Heart left ventricle (tissue), 16 donors: ENCODE measurements at regions not wholly inside any gene's neighbourhood (a gene's known extent, or its start where the extent isn't known, plus 50 kb on each side); places are given as distances from the start of the nearest gene placed in this dataset.

Experiments used
- ATAC-seq, 4 donors: fragments of 200-7000 bp; cut with Tn5 transposase; one replicate each; pipeline ENCODE4 v1.9.1; 2020 to 2022; ENCODE audit warnings: moderate library complexity in 4 of 4, mild to moderate bottlenecking in 3 of 4, moderate number of reproducible peaks in 1 of 4
- DNase-seq, 5 donors: peaks; one replicate each; pipeline ENCODE4 v3.0.0-alpha.2; 2020
- H3K27ac ChIP-seq, 12 donors: fragments of 200-600 bp; sonication (generic) in 4 of 12; one replicate each; pipeline versions ENCODE4 v1.5.0 to v1.8.0; 2016 to 2022; ENCODE audit warnings: mild to moderate bottlenecking in 2 of 12
- H3K27me3 ChIP-seq, 9 donors: fragments of 200-600 bp; sonication (generic) in 2 of 9; one replicate each; pipeline versions ENCODE4 v1.5.1 to v1.8.0; 2016 to 2022; ENCODE audit warnings: mild to moderate bottlenecking in 3 of 9
- H3K36me3 ChIP-seq, 9 donors: fragments of 200-600 bp; sonication (generic) in 2 of 9; one replicate each; pipeline versions ENCODE4 v1.5.0 to v1.8.0; 2018 to 2022; ENCODE audit warnings: mild to moderate bottlenecking in 2 of 9
- H3K4me1 ChIP-seq, 12 donors: fragments of 200-600 bp; sonication (generic) in 4 of 12; one replicate each; pipeline versions ENCODE4 v1.5.0 to v1.8.0; 2016 to 2022; ENCODE audit warnings: mild to moderate bottlenecking in 3 of 12
- H3K4me3 ChIP-seq, 12 donors: fragments of 200-600 bp; sonication (generic) in 4 of 12; one replicate each; pipeline versions ENCODE4 v1.5.0 to v1.8.0; 2017 to 2022; ENCODE audit warnings: mild to moderate bottlenecking in 9 of 12, moderate library complexity in 4 of 12
- H3K9me3 ChIP-seq, 12 donors: fragments of 200-600 bp; sonication (generic) in 4 of 12; one replicate each; pipeline versions ENCODE4 v1.5.0 to v1.8.0; 2016 to 2022; ENCODE audit warnings: mild to moderate bottlenecking in 1 of 12
- POLR2A ChIP-seq, 2 donors: fragments of 450-650 bp; IDR thresholded peaks; one replicate each; pipeline ENCODE4 v1.6.1; 2017; ENCODE audit warnings: antibody characterized with exemption in 2 of 2, mild to moderate bottlenecking in 2 of 2, moderate library complexity in 2 of 2
- WGBS, 4 donors: extraction: QIAGEN DNeasy Blood & Tissue Kit in 2 of 4; methylation state at CpG; one replicate each; pipeline versions ENCODE4 v1.1.5 to v1.1.7; 2013 to 2018; 5-methylcytosine and 5-hydroxymethylcytosine counted together
- intact Hi-C, 10 donors: fragments of 100-400 bp; cut with DNase I; formaldehyde crosslinking; loops; one replicate each; pipeline versions ENCODE4 v1.11.1 to v1.14.2; 2022
- TF ChIP-seq, protein P1 (sequence below), 12 donors: fragments of 200-600 bp; sonication (generic) in 4 of 12; IDR thresholded peaks; one replicate each; pipeline versions ENCODE4 v1.5.0 to v1.8.0; 2018 to 2022; ENCODE audit warnings: antibody characterized with exemption in 12 of 12, mild to moderate bottlenecking in 5 of 12
- donor health status: ischemic (EF 13 %, LVEDD 7.1; RV severe dilation, severe dysfunction).
- donor health status: healthy with polysubstance abuse.
- donor health status: DM: no; HTN: yes; CAD: no.
- donor health status: DM: no; HTN: no; CAD: no.
- donor health status: ischemic (EF 25% LVEDD 6.9; RV normal size, moderate dysfunction).
- donor health status: ischemic (EF 25% LVEDD 5.7; RV mildly dilated, moderate dysfunction).
- donor health status: healthy.
- donor health status: DM: yes; HTN: yes; CAD: no.
- donor health status: ischemic (EF 35%, LVEDD 5.7; RV mildly dilated, moderate dysfunction).
- donor health status: nonischemic (EF 11% LVEDD 7.7; RV severe dilation, severe dysfunction).
- donor health status: DM: yes; HTN: yes; CAD: no.
- donor health status: PGD.
- donor health status: ischemic (EF 29% LVEDD 5.4; RV normal size, mild dysfunction).
- donor health status: nonischemic (EF 23%, LVEDD 6.1; RV moderate dilation, normal function).

DNA sequence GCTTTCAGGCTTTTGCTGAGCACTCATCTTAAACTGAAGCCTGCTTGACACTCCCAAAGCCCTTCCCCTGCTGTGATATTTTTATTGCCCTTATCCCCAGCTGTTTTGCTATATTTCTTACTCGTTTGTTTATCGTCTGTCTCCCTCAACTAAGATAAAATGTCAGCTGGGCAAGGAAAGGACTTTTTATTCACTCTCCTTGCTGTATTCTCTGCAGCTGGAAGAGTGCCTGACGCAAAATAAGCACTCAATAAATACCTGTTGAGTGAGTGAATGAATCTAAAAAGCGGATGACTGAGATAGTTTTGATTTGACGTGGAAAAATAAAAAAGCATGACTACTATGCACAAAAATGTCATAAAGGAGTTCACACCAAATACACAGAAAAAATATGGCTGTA, 84.8 kb upstream of the POMGNT2 start:
- no peak for ATAC-seq
- Histone ChIP-seq H3K4me1 (peaks cover 0 to 24% (median 6%) of the 10 kb centered on the region in 12 donors), H3K4me3 (no peak overlapping the region), H3K9me3 (no peaks in the 10 kb centered on the region), H3K27ac (no peak overlapping the region), H3K27me3 (no peaks in the 10 kb centered on the region), H3K36me3 (no peaks in the 10 kb centered on the region)
- TF ChIP-seq, protein P1, sequence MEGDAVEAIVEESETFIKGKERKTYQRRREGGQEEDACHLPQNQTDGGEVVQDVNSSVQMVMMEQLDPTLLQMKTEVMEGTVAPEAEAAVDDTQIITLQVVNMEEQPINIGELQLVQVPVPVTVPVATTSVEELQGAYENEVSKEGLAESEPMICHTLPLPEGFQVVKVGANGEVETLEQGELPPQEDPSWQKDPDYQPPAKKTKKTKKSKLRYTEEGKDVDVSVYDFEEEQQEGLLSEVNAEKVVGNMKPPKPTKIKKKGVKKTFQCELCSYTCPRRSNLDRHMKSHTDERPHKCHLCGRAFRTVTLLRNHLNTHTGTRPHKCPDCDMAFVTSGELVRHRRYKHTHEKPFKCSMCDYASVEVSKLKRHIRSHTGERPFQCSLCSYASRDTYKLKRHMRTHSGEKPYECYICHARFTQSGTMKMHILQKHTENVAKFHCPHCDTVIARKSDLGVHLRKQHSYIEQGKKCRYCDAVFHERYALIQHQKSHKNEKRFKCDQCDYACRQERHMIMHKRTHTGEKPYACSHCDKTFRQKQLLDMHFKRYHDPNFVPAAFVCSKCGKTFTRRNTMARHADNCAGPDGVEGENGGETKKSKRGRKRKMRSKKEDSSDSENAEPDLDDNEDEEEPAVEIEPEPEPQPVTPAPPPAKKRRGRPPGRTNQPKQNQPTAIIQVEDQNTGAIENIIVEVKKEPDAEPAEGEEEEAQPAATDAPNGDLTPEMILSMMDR (IDR thresholded peaks at IDR 0.05) = no peak
- no peak for TF ChIP-seq POLR2A (IDR thresholded peaks at IDR 0.05)
- 72 to 83% (median 83%) methylated on average over 5 of the region's 5 CpGs for WGBS, 4 donors
- DNase-seq = no peak
- intact Hi-C loops = no loop called here

- H3K4me1 ChIP-seq = peaks cover 0 to 10% (median 0%) of the 10 kb centered on the region in 12 donors
- intact Hi-C loops = no loop called here
- H3K27ac ChIP-seq = no peak overlapping the region
- no peak for DNase-seq
- no peak overlapping the region for H3K4me3 ChIP-seq
- ATAC-seq = no peak
- WGBS, 4 donors = 93 to 98% (median 95%) methylated on average over 1 of the region's 1 CpG
- TF ChIP-seq, protein P1 (IDR thresholded peaks at IDR 0.05) = no peak
- no peak for TF ChIP-seq POLR2A (IDR thresholded peaks at IDR 0.05)
- H3K9me3 ChIP-seq = no peaks in the 10 kb centered on the region
- H3K36me3 ChIP-seq = no peaks in the 10 kb centered on the region
- H3K27me3 ChIP-seq = no peaks in the 10 kb centered on the region
Measured at GRCh38 chr3:43187836-43188479, 82.1 kb upstream of the POMGNT2 start.

DNA sequence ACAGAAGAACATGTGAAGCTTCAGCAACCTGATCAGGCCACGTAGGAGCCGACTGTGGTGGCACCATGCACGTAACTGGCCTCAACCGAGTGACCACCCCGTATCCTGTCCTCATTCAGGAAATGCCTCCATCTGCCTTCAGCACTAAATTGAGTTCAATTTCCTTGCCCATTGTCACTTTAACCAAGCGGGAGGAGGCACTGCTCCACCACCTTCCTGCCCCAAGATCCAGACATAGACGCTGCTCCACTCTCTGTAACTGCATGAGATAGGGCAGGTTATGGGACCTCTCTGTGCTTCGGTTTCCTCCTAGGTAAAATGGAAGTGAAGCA, 80.1 kb upstream of the POMGNT2 start:
- peaks cover 0 to 16% (median 0%) of the 10 kb centered on the region in 12 donors for H3K4me1 ChIP-seq
- ATAC-seq (peak in 1 of 4 donors; percentile 53), DNase-seq (no peak)
- H3K27ac ChIP-seq = no peak overlapping the region
- intact Hi-C loops = no loop called here
- no peaks in the 10 kb centered on the region for H3K27me3 ChIP-seq
- WGBS, 4 donors = 71 to 82% (median 73%) methylated on average over 8 of the region's 8 CpGs
- H3K36me3 ChIP-seq = no peaks in the 10 kb centered on the region
- no peak for TF ChIP-seq POLR2A (IDR thresholded peaks at IDR 0.05)
- TF ChIP-seq, protein P1 (IDR thresholded peaks at IDR 0.05) = no peak
- no peaks in the 10 kb centered on the region for H3K9me3 ChIP-seq
- no peak overlapping the region for H3K4me3 ChIP-seq

- no peak overlapping the region for H3K4me3 ChIP-seq
- H3K36me3 ChIP-seq = no peaks in the 10 kb centered on the region
- 67 to 77% (median 68%) methylated on average over 5 of the region's 5 CpGs for WGBS, 4 donors
- no peak for DNase-seq
- ATAC-seq = no peak
- intact Hi-C loops = no loop called here
- no peaks in the 10 kb centered on the region for H3K27me3 ChIP-seq
- no peaks in the 10 kb centered on the region for H3K9me3 ChIP-seq
- peaks cover 0 to 21% (median 5%) of the 10 kb centered on the region in 12 donors for H3K4me1 ChIP-seq
- no peak overlapping the region for H3K27ac ChIP-seq
- TF ChIP-seq, protein P1 (IDR thresholded peaks at IDR 0.05) = no peak
- TF ChIP-seq POLR2A (IDR thresholded peaks at IDR 0.05) = no peak
Measured at GRCh38 chr3:43185274-43185982, 79.5 kb upstream of the POMGNT2 start.
